PC-3 (cell line): ENCODE measurements at regions not wholly inside any gene's neighbourhood (a gene's known extent, or its start where the extent isn't known, plus 50 kb on each side); places are given as distances from the start of the nearest gene placed in this dataset.

ENCODE experiments used
- ATAC-seq: fragments of 200-7000 bp; cut with Tn5 transposase; 2 replicates; pipeline ENCODE4 v1.9.1; 2020; ENCODE audit warnings: mild to moderate bottlenecking, moderate library complexity
- BruUV-seq: library from RNA; stranded (reverse); fragments of 400-500 nt; replicated peaks from 2 replicates; lab custom pipeline; 2021; lab: Mats Ljungman, UMichigan
- CTCF ChIA-PET: fragments of 300-600 bp; sonication (Branson Sonifier 250); formaldehyde crosslinking; loops from one replicate; lab custom pipeline; 2022; ENCODE audit warnings: antibody characterized with exemption; lab: Charles Lee
- POLR2A ChIA-PET: fragments of 300-600 bp; sonication (Branson Sonifier 250); formaldehyde crosslinking; loops from one replicate; lab custom pipeline; 2022; ENCODE audit warnings: antibody characterized with exemption; ENCODE audit not compliant: unreplicated experiment; lab: Charles Lee
- DNase-seq: peaks from one replicate; pipeline ENCODE4 v3.0.0-alpha.2; 2015
- H2AFZ ChIP-seq: fragments of 300-600 bp; sonication (generic); 2 replicates; pipeline ENCODE4 v1.6.0; 2016; ENCODE audit warnings: antibody characterized with exemption, low read length
- H3F3A ChIP-seq: fragments of 300-600 bp; sonication (generic); one replicate; pipeline ENCODE4 v1.6.0; 2017; ENCODE audit warnings: antibody characterized with exemption, low read length, control low read depth, mild to moderate bottlenecking; ENCODE audit not compliant: unreplicated experiment
- H3K27ac ChIP-seq: fragments of 300-600 bp; sonication (generic); 2 replicates; pipeline ENCODE4 v1.5.1; 2016; ENCODE audit warnings: mild to moderate bottlenecking, low read length
- H3K27me3 ChIP-seq: fragments of 300-600 bp; sonication (generic); 2 replicates; pipeline ENCODE4 v1.6.1; 2016; ENCODE audit warnings: low read length, mixed read lengths
- H3K36me3 ChIP-seq: fragments of 300-600 bp; sonication (generic); 2 replicates; pipeline ENCODE4 v1.6.1; 2016; ENCODE audit warnings: low read depth, mixed run types, low read length, mixed read lengths
- H3K4me1 ChIP-seq: fragments of 300-600 bp; sonication (generic); 2 replicates; pipeline ENCODE4 v1.5.1; 2016; ENCODE audit warnings: low read length; ENCODE audit not compliant: insufficient read depth
- H3K4me2 ChIP-seq: fragments of 300-600 bp; sonication (generic); 2 replicates; pipeline ENCODE4 v1.6.0; 2016; ENCODE audit warnings: low read length
- H3K4me3 ChIP-seq: fragments of 300-600 bp; sonication (generic); 2 replicates; pipeline ENCODE4 v1.5.1; 2016; ENCODE audit warnings: mild to moderate bottlenecking, low read length, mixed read lengths
- H3K79me2 ChIP-seq: fragments of 300-600 bp; sonication (generic); 2 replicates; pipeline ENCODE4 v1.6.1; 2017; ENCODE audit warnings: low read length, mixed read lengths
- H3K9ac ChIP-seq: fragments of 300-600 bp; sonication (generic); 2 replicates; pipeline ENCODE4 v1.6.0; 2016; ENCODE audit warnings: mild to moderate bottlenecking, low read length
- H3K9me2 ChIP-seq: fragments of 300-600 bp; sonication (generic); replicated peaks from 2 replicates; pipeline ENCODE4 v1.6.1; 2016; ENCODE audit warnings: mixed run types, low read length, mixed read lengths
- H3K9me3 ChIP-seq: fragments of 300-600 bp; sonication (generic); 2 replicates; pipeline ENCODE4 v1.6.1; 2016; ENCODE audit warnings: low read length, mixed read lengths
- H4K20me1 ChIP-seq: fragments of 300-600 bp; sonication (generic); 2 replicates; pipeline ENCODE4 v1.6.1; 2016; ENCODE audit warnings: low read length, mixed read lengths
- CTCF ChIP-seq: fragments of 300-600 bp; sonication (generic); conservative IDR thresholded peaks from 2 replicates; pipeline ENCODE4 v1.5.1; 2017; ENCODE audit warnings: antibody characterized with exemption, low read depth, mild to moderate bottlenecking, low read length
- EZH2 ChIP-seq: fragments of 300-600 bp; sonication (generic); IDR thresholded peaks from one replicate; pipeline ENCODE4 v1.6.1; 2017; ENCODE audit warnings: antibody characterized with exemption, mild to moderate bottlenecking, low read length; ENCODE audit not compliant: unreplicated experiment
- EZH2phosphoT487 ChIP-seq: fragments of 300-600 bp; sonication (generic); IDR thresholded peaks from 2 replicates; pipeline ENCODE4 v1.6.1; 2018; ENCODE audit warnings: mild to moderate bottlenecking, antibody characterized with exemption, low read length, borderline replicate concordance
- intact Hi-C: fragments of 100-400 bp; cut with micrococcal nuclease; formaldehyde crosslinking; loops from 2 replicates; pipeline ENCODE4 v1.9.0; 2023

- DNase-seq (no peak), ATAC-seq (no peak)
- Histone ChIP-seq H2AFZ (no peak overlapping the region), H3K4me1 (no peaks in the 10 kb centered on the region), H3K27me3 (peaks cover 84% of the 10 kb centered on the region), H3K9ac (no peak overlapping the region), H3K9me3 (no peaks in the 10 kb centered on the region), H3F3A (no peaks in the 10 kb centered on the region), H3K4me3 (no peak overlapping the region), H3K4me2 (no peak overlapping the region), H3K27ac (no peak overlapping the region), H3K79me2 (no peaks in the 10 kb centered on the region), H3K36me3 (no peaks in the 10 kb centered on the region), H4K20me1 (no peaks in the 10 kb centered on the region), H3K9me2 (no peaks in the 10 kb centered on the region)
- no peak for TF ChIP-seq EZH2phosphoT487
- ChIA-PET CTCF (no interaction called here), POLR2A (no interaction called here)
- intact Hi-C loops = no loop called here
- BruUV-seq = no TSS peak
Measured at GRCh38 chr3:127421943-127422662, 134.3 kb upstream of the PRR20G start.

GRCh38 chr3:127420829-127421228 lies 133.0 kb upstream of the PRR20G start:
- Histone ChIP-seq H3K4me2 (no peak overlapping the region), H3F3A (no peaks in the 10 kb centered on the region), H3K27me3 (peaks cover 84% of the 10 kb centered on the region), H3K4me3 (no peak overlapping the region), H3K9me2 (no peaks in the 10 kb centered on the region), H2AFZ (no peak overlapping the region), H3K9me3 (no peaks in the 10 kb centered on the region), H3K27ac (no peak overlapping the region), H3K4me1 (no peaks in the 10 kb centered on the region), H4K20me1 (no peaks in the 10 kb centered on the region), H3K9ac (no peak overlapping the region), H3K79me2 (no peaks in the 10 kb centered on the region), H3K36me3 (no peaks in the 10 kb centered on the region)
- POLR2A ChIA-PET = no interaction called here
- no TSS peak for BruUV-seq
- DNase-seq (no peak), ATAC-seq (no peak)
- intact Hi-C loops = no loop called here
- CTCF ChIA-PET = no interaction called here
- no peak for TF ChIP-seq EZH2phosphoT487

GRCh38 chr3:127419641-127420553 lies 132.1 kb upstream of the PRR20G start:
- ChIA-PET POLR2A (no interaction called here), CTCF (no interaction called here)
- H3F3A ChIP-seq = no peaks in the 10 kb centered on the region
- intact Hi-C loops = no loop called here
- H3K9me3 ChIP-seq = no peaks in the 10 kb centered on the region
- H2AFZ ChIP-seq = no peak overlapping the region
- H3K4me3 ChIP-seq = no peak overlapping the region
- no peak overlapping the region for H3K27ac ChIP-seq
- no peaks in the 10 kb centered on the region for H3K9me2 ChIP-seq
- BruUV-seq = no TSS peak
- H3K4me1 ChIP-seq = no peaks in the 10 kb centered on the region
- no peak overlapping the region for H3K9ac ChIP-seq
- no peaks in the 10 kb centered on the region for H4K20me1 ChIP-seq
- peaks cover 82% of the 10 kb centered on the region for H3K27me3 ChIP-seq
- H3K79me2 ChIP-seq = no peaks in the 10 kb centered on the region
- no peaks in the 10 kb centered on the region for H3K36me3 ChIP-seq
- TF ChIP-seq EZH2phosphoT487 (no peak), EZH2 (no peak), CTCF (no peak)
- no peak overlapping the region for H3K4me2 ChIP-seq
- DNase-seq (no peak), ATAC-seq (no peak)
